ENCODE measurements at regions not wholly inside any gene's neighbourhood (a gene's known extent, or its start where the extent isn't known, plus 50 kb on each side); places are given as distances from the start of the nearest gene placed in this dataset.

- no peak for DNase-seq (ENCODE audit: low spot score)
Observed at GRCh38 chr11:116415095-116415494, 357.7 kb downstream of the BUD13 start.

DNA sequence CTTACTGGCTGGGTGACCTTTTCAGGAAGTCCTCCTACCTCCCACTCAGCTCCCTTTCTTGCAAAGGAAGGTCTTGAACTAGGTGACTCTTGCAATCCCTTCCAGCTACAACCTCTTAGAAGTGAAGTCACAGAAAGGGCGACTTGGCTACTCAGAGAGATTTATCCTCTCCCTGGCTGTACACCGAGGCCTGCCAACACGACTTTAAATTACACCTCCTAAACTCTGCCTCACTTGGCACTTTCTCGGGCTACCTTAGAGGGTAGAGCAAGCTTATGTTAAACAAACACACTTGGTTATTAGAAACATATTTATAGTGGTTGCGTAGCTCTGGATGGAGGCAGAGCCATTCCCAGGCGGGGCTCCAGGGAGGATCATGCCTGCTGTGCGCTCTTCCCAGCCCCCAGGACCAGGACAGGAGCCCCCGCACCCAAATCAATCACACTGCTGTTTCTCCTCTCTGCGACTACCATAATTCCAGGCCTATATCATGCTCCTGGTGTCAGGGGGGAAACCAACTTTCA is 358.4 kb downstream of the BUD13 start:
- DNase-seq (ENCODE audit: low spot score) = no peak

GRCh38 chr11:116413301-116414242 is 359.2 kb downstream of the BUD13 start:
- DNase-seq (ENCODE audit: low spot score) = no peak

GRCh38 chr11:116412118-116412889 is 360.5 kb downstream of the BUD13 start:
- no peak for DNase-seq (ENCODE audit: low spot score)

DNA sequence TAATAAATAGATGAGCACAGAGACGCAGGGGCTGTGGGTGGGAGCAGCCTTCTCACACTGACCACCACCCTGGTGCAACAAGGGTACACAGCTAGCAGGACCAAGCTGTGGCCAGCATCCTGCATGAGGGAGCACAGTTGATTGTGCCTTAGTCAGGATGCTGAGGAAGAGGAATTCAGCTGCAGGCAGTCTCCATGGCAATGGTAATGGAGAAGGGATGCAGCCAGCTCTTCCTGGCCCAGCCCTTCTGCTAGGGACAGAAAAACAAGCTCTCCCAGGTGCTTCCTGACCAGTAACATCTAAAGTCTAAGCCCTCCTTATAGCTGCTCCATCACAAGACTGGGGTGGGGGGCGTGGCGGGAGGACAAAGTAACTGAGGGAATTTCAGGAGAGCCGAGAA is 363.5 kb downstream of the BUD13 start:
- no peak for DNase-seq (ENCODE audit: low spot score)

GRCh38 chr11:116406042-116406441 is 366.7 kb downstream of the BUD13 start:
- no peak for DNase-seq (ENCODE audit: low spot score)

DNA sequence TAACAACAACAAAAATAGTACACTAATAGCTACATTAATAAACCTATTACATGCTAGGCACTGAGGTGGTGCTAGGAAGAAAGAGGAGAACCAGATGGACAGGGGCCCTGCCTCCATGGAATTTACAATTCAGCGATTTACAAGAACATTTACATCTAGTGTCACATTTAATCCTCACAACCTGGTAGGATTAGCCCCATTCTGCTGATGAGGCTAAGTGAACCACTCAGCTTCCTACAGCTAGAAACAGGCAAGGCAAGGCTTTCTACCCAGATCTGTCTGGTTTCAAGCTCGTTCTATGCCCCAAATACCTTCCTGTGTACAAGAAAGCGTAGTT is 368.4 kb downstream of the BUD13 start:
- no peak for DNase-seq (ENCODE audit: low spot score)

- DNase-seq (ENCODE audit: low spot score) = no peak
Observed at GRCh38 chr11:116403794-116404461, 368.9 kb downstream of the BUD13 start.

GRCh38 chr11:116400081-116400480 is 372.7 kb downstream of the BUD13 start:
- no peak for DNase-seq (ENCODE audit: low spot score)

DNA sequence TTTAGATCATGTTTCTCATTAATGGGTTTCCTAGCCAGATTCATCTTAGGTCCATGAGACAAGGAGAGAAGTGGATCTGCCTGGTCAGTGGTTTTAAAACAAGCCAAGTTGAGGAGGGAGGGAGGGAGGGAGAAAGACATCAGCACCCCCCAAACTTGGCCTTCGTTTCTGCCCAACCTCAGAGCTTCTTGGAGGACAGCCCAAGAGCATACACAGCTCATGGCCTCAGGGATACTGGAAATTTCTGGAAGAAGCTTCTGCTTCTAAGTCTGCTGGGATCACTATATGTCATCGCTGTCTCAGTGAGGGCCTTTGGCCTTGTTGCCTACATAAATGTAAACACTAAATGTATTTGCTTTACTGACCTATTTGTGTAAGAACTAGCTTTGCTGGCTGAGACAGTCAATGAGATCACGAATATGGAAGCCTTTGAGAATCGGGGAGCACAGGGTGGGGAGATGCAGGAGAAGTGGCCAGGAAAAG is 375.1 kb downstream of the BUD13 start:
- DNase-seq (ENCODE audit: low spot score) = no peak

GRCh38 chr11:116396331-116396730 is 376.5 kb downstream of the BUD13 start:
- DNase-seq (ENCODE audit: low spot score) = no peak

GRCh38 chr11:116394022-116394421 is 378.8 kb downstream of the BUD13 start:
- no peak for DNase-seq (ENCODE audit: low spot score)

GRCh38 chr11:116390963-116391362 is 381.8 kb downstream of the BUD13 start:
- no peak for DNase-seq (ENCODE audit: low spot score)

- no peak for DNase-seq (ENCODE audit: low spot score)
Observed at GRCh38 chr11:116388146-116388545, 384.6 kb downstream of the BUD13 start.

GRCh38 chr11:116387641-116388040 is 385.1 kb downstream of the BUD13 start:
- no peak for DNase-seq (ENCODE audit: low spot score)

- DNase-seq (ENCODE audit: low spot score) = no peak
Observed at GRCh38 chr11:116386118-116386699, 386.6 kb downstream of the BUD13 start.

DNA sequence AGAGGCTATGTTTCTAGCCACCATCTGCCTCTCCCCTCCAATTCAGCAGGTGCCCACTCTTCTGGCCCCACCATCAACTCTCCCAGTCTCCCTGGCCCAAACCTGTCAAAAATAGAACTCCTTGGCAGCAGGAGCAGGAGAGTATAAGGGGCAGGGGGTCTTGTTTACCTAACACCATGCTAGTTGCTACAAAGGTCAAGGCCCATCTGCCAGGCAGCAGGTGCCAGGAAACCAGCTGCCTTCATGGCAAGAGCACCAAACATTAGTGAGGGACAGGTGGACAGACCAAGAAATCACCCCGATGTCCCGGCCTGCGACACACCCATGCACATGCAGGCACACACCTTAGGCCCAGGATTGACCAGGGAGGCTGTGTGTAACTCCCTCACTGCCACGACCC is 387.9 kb downstream of the BUD13 start:
- no peak for DNase-seq (ENCODE audit: low spot score)

DNA sequence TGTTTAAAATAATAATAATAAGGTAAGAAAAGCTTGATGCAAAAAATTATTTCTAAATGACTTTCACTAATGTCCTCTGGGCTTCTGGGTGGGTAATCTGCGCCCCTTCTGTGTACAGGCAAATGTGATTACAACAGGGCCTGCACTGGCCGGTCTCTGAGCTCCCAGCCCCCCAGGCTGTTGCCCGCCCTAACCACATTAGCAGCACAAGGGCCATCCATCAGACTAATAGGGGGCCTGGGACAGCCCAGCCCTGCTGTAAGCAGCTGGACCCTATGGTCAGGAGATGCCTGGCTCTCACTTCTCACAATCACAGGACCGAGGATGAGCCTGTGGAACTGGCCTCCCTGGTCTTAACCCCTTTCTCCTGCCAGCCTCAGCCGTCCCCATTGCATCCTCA is 388.4 kb downstream of the BUD13 start:
- DNase-seq (ENCODE audit: low spot score) = no peak

DNA sequence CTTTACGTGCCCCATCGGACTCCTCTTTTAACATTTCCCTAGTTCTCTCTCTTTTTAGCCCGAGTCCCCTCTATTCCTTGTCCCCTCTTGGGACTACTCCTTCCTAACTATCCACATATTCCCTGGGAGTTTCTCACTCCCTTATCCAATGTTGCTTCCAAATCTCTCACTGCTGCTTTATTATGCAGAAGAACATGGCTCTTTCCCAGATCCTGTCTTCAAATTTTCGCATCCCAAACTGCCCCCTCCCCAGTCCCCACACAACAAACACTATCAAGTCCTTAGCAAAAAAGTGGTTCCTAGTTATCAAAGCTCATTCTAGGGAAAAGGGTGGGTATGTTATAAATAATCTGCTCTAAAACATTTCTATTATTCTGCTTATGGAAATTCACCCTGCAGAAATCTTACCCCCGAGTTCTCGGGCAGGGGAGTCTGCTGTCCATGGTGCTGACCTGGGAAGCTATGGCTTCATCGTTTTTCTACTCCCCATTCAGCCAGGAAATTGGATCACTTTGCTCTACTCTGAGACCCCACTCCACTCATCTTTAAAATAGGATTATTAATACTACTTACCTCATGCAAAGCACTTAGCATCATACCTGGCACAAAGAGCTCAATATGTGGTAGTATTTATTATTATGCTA is 393.5 kb downstream of the BUD13 start:
- no peak for DNase-seq (ENCODE audit: low spot score)

- no peak for DNase-seq (ENCODE audit: low spot score)
Observed at GRCh38 chr11:116376547-116376946, 396.2 kb downstream of the BUD13 start.

DNA sequence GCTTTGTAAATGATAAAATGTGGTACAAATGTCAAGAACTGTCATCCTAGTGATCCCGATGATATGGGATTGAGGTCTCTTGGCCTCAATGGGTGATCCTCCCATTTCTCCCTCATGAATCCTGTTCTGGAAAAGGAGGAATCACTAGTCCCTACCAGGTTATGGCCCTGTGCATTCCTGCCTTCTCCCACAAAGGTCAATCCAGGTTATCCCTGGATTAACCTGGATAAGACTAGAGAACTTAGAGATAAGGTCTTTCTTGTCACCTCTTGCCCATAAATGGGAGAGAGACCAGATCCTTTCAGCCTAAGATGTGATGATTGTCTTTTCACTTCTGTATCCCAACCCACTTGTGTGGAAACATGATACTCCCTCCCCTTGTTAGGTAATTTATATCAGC is 396.7 kb downstream of the BUD13 start:
- no peak for DNase-seq (ENCODE audit: low spot score)
